Left ventricle myocardium inferior (tissue), 1 donor: ENCODE measurements at regions not wholly inside any gene's neighbourhood (a gene's known extent, or its start where the extent isn't known, plus 50 kb on each side); places are given as distances from the start of the nearest gene placed in this dataset.

Experiments
- DNase-seq: peaks from one replicate; pipeline ENCODE4 v3.0.0-alpha.2; 2020
- H3K27ac ChIP-seq: fragments of 200-600 bp; replicated peaks from 2 replicates; pipeline ENCODE4 v1.8.0; 2021
- H3K27me3 ChIP-seq: fragments of 200-600 bp; 2 replicates; pipeline ENCODE4 v1.8.0; 2021; ENCODE audit warnings: low read depth
- H3K36me3 ChIP-seq: fragments of 200-600 bp; 2 replicates; pipeline ENCODE4 v1.8.0; 2021
- H3K4me1 ChIP-seq: fragments of 200-600 bp; 2 replicates; pipeline ENCODE4 v1.8.0; 2021
- H3K4me3 ChIP-seq: fragments of 200-600 bp; 2 replicates; pipeline ENCODE4 v1.8.0; 2021; ENCODE audit warnings: mild to moderate bottlenecking, moderate library complexity
- H3K9me3 ChIP-seq: fragments of 200-600 bp; replicated peaks from 2 replicates; pipeline ENCODE4 v1.8.0; 2021
- intact Hi-C: fragments of 100-400 bp; cut with micrococcal nuclease; formaldehyde crosslinking; loops from one replicate; pipeline ENCODE4 v1.11.0; 2022
- TF ChIP-seq, protein P1 (sequence below): fragments of 200-600 bp; IDR thresholded peaks from 2 replicates; pipeline ENCODE4 v1.8.0; 2021; ENCODE audit warnings: antibody characterized with exemption, mild to moderate bottlenecking, borderline replicate concordance
- donor health status: DM: no; HTN: yes; CAD: no; lungs with severe emphysema.

DNA sequence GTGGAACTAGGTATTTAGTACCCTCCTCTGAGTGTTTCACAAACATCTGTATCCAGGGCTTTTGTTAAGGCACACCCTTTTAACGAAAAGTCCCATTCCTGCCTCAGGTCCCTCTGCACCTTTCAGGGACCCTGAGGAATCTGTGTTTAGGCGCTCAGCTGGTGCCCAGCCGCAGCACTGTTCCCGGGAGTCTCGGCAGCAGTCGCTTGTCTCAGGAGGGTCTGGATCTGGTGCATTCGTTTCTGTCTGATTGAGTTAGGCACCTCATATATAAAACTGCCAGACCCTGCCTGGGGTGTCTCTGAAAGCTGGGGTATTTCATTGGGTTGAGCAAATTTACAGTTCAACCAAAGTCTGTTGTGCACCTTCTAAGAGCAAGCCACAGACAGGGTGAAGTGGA is 162.8 kb upstream of the TOPAZ1 start:
- H3K27me3 ChIP-seq, result peaks cover 56% of the 10 kb centered on the region
- H3K4me1 ChIP-seq, result no peaks in the 10 kb centered on the region
- H3K27ac ChIP-seq, result no peak overlapping the region
- no peak overlapping the region for H3K4me3 ChIP-seq
- intact Hi-C loops, result no loop called here
- TF ChIP-seq, protein P1, sequence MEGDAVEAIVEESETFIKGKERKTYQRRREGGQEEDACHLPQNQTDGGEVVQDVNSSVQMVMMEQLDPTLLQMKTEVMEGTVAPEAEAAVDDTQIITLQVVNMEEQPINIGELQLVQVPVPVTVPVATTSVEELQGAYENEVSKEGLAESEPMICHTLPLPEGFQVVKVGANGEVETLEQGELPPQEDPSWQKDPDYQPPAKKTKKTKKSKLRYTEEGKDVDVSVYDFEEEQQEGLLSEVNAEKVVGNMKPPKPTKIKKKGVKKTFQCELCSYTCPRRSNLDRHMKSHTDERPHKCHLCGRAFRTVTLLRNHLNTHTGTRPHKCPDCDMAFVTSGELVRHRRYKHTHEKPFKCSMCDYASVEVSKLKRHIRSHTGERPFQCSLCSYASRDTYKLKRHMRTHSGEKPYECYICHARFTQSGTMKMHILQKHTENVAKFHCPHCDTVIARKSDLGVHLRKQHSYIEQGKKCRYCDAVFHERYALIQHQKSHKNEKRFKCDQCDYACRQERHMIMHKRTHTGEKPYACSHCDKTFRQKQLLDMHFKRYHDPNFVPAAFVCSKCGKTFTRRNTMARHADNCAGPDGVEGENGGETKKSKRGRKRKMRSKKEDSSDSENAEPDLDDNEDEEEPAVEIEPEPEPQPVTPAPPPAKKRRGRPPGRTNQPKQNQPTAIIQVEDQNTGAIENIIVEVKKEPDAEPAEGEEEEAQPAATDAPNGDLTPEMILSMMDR, result no peak
- no peak for DNase-seq
- H3K36me3 ChIP-seq, result no peaks in the 10 kb centered on the region
- H3K9me3 ChIP-seq, result no peaks in the 10 kb centered on the region

GRCh38 chr3:44079916-44080315 is 161.8 kb upstream of the TOPAZ1 start:
- peaks cover 45% of the 10 kb centered on the region for H3K27me3 ChIP-seq
- TF ChIP-seq, protein P1, result no peak
- H3K4me3 ChIP-seq, result no peak overlapping the region
- no peaks in the 10 kb centered on the region for H3K9me3 ChIP-seq
- H3K27ac ChIP-seq, result no peak overlapping the region
- no peak for DNase-seq
- intact Hi-C loops, result no loop called here
- H3K4me1 ChIP-seq, result no peaks in the 10 kb centered on the region
- H3K36me3 ChIP-seq, result no peaks in the 10 kb centered on the region

GRCh38 chr3:44080474-44081072 is 161.1 kb upstream of the TOPAZ1 start:
- Histone ChIP-seq H3K4me3 (no peak overlapping the region), H3K36me3 (no peaks in the 10 kb centered on the region), H3K9me3 (no peaks in the 10 kb centered on the region), H3K27me3 (peaks cover 39% of the 10 kb centered on the region), H3K27ac (no peak overlapping the region), H3K4me1 (no peaks in the 10 kb centered on the region)
- TF ChIP-seq, protein P1, result no peak
- intact Hi-C loops, result no loop called here
- no peak for DNase-seq

DNA sequence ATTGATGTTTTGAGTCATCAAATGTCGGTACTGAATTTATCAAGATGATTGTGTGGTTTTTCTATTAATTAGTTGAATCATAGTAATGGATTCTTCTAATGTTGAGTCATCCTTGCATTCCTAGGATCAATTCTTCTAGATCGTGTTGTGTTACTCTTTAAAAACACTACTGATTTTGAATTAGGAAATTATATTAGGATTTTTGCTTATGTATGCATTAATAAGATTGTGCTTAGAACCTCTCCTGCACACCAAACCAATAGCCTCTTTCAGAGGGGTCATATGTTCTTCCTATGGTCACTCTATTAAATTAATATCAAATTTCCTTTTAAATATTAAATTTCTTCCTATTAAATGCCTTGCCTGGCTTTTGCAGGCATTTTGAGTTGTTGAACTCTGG is 151.7 kb upstream of the TOPAZ1 start:
- intact Hi-C loops, result no loop called here
- no peaks in the 10 kb centered on the region for H3K36me3 ChIP-seq

GRCh38 chr3:44092497-44092896 is 149.2 kb upstream of the TOPAZ1 start:
- H3K36me3 ChIP-seq, result no peaks in the 10 kb centered on the region
- H3K4me3 ChIP-seq, result no peak overlapping the region
- no peaks in the 10 kb centered on the region for H3K9me3 ChIP-seq
- TF ChIP-seq, protein P1, result no peak
- no peak overlapping the region for H3K27ac ChIP-seq
- no peaks in the 10 kb centered on the region for H3K4me1 ChIP-seq
- DNase-seq, result no peak
- H3K27me3 ChIP-seq, result peaks cover 47% of the 10 kb centered on the region
- intact Hi-C loops, result no loop called here

More for the DNA sequence above, 151.7 kb upstream of the TOPAZ1 start:
- H3K9me3 ChIP-seq, result no peaks in the 10 kb centered on the region
- H3K27me3 ChIP-seq, result peaks cover 45% of the 10 kb centered on the region
- H3K27ac ChIP-seq, result no peak overlapping the region
- TF ChIP-seq, protein P1, result no peak
- H3K4me3 ChIP-seq, result no peak overlapping the region
- H3K4me1 ChIP-seq, result no peaks in the 10 kb centered on the region
- no peak for DNase-seq
